ENCODE measurements at regions not wholly inside any gene's neighbourhood (a gene's known extent, or its start where the extent isn't known, plus 50 kb on each side); places are given as distances from the start of the nearest gene placed in this dataset.
"Not testable (repeated sequence)": the region's sequence is repeated elsewhere in the genome, so short reads cannot be mapped to it uniquely, and the experiment has no call there.

DNA sequence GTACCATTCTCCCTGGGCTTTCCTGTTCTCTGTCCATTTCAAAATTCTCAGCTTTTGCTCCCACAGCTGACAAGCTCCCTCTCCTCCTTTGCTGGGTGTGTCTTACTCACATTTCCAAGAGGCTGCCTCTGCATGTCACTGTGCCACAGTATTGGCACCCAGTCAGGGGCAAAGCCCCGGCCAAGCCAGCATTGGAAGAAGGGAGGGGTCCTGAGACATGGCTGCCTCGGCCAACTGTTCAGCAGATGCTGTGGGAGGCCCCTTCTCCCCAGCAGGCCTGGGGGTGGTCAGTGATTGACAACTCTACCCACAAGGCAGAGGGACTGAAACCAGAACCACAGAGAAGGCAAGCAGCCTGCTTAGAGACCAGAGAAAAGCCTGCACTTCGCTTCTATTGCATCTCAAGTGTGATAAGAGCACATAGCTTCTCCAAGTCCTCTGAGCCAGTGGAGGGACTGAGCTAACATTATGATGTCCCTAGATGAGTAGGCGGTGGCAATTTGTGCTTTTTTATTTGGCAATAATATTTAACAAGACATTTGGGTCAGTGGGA is 294.1 kb downstream of the SIPA1L2 start:
- DNase-seq: no peak

GRCh38 chr1:232335261-232335660 is 294.7 kb downstream of the SIPA1L2 start:
- no peak for DNase-seq

DNA sequence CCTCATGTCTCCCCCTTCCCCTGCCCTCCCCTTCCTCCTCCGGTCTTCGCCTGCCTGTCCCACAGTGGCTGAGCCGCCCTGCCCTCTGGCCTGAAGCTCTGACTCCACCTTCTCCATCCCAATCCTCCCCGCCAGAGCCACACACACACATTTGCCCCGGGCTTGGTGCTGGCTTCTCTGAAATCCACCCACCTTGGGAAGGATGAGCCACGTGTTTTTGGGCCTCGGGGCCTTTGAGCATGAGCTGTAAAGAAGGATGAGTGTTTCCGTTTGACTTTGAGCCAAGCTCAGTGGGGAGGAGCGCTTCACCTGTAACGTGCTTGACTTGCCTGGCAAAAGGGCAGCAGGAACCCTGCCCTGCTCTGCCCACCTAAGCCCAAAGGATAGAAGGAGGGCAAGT is 295.1 kb downstream of the SIPA1L2 start:
- no peak for DNase-seq

DNA sequence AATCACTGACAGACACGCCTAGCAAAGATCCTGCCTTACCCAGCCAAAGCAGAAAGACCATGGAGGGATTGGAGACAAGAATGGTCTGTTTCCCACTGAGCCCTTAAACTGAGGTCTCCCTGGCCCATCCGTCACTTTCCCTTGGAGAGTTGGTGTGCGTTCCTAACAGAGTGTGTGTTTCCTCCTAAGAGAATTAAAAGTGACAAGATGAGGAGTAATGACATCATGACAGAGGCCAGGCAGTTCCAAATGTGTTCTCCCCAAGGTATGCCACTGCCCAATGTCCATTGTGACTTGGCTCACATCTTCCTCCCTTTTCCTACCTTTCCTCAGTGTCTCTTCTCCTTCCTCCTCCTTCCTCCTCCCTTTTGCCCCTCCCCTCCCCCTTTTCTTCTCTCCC is 295.7 kb downstream of the SIPA1L2 start:
- no peak for DNase-seq

DNA sequence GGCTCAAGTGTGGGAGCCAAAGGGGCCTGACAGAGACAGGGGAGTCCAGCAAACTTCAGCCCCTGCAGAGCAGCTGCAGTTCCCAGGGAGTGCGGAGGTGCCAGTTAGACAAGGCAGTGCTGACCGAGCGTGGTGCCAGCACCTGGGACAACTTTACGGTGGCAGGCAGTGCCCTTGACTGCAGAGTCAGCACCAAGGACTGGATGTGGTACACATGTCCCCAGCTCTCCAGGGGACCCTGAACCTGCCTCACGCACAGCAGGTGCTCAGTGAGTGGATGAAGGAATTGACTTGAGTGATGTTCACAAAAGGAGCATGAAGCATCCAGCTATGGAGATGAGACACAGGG is 296.5 kb downstream of the SIPA1L2 start:
- no peak for DNase-seq

- DNase-seq: not testable (repeated sequence)
Measured at GRCh38 chr1:232332710-232333418, 297.1 kb downstream of the SIPA1L2 start.

- no peak for DNase-seq
Measured at GRCh38 chr1:232329103-232329813, 300.7 kb downstream of the SIPA1L2 start.

DNA sequence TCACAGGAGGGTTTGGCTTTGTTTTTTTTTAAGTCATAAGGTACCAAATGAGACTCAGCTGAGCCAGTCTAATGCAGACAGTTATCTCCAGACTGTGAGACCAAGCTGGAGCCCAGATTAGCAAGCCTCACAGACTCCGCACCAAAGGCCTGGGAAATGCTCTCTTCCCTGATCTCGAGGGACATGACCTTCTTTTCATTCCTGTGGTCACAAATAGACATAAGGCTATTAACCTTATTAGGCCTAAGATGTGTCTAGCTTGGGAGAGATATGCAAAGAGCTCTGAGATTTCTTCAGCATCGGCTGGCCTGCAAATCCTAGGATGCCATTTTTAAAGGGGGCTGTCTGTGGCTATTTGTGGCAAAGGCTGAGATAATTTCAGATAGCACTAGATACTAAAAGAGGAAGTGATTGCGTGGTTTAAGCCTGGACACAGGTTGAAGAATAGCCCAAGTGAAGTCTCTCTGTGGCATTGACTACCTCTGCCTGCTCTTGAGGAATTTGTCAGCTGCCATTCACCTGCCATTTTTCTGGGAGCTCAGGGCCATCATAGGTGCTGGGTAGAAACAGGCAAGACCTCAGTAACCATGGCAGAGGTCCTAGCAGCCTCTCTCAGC is 301.3 kb downstream of the SIPA1L2 start:
- DNase-seq: no peak

- DNase-seq: peak; percentile 49
Measured at GRCh38 chr1:232327899-232328298, 302.0 kb downstream of the SIPA1L2 start.

- DNase-seq: no peak
Measured at GRCh38 chr1:232327269-232327668, 302.7 kb downstream of the SIPA1L2 start.

GRCh38 chr1:232322162-232322734 is 307.7 kb downstream of the SIPA1L2 start:
- no peak for DNase-seq

- DNase-seq: no peak
Measured at GRCh38 chr1:232319518-232320210, 310.3 kb downstream of the SIPA1L2 start.

DNA sequence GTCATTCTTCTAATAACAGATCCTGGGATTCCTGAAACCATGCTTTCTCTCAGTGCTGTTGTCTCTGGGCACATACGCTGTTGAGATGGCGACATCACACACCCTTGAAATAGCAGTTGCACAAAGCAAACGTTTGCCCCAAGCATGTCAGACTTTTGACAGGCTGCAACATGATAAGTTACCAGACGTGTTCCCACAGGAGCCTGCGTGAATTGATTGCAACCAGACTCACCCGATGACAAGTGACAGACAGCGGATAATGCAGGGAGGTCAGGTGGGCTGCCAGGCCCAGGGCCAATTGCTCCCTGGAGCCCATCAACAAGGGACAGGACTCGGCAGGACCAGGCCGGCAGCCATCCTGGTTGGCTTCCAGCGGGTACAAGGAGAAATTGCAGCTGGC is 310.9 kb downstream of the SIPA1L2 start:
- peak; percentile 13 for DNase-seq

- DNase-seq: no peak
Measured at GRCh38 chr1:232318143-232318542, 311.8 kb downstream of the SIPA1L2 start.

GRCh38 chr1:232317350-232317749 is 312.6 kb downstream of the SIPA1L2 start:
- no peak for DNase-seq

DNA sequence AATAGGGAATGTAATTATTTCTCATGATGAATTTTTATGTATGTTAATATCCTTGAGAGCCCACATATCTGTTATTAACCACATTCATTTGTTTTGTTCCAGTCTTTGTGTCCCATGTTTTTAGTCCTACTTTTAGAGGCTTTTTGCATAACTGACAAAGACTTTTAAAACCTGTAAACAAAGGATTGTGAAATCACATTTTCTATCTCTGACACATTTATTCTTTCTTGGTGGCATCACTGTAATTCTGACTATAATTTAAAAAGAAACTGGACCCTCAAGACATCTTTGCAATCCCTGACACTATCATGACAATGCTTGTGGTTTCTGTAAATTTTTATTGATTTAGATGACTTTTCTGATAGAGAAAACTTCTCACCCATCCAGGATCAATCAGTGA is 313.1 kb downstream of the SIPA1L2 start:
- no peak for DNase-seq

- DNase-seq: not testable (repeated sequence)
Measured at GRCh38 chr1:232313876-232314275, 316.1 kb downstream of the SIPA1L2 start.

GRCh38 chr1:232310541-232310940 is 319.4 kb downstream of the SIPA1L2 start:
- DNase-seq: no peak

DNA sequence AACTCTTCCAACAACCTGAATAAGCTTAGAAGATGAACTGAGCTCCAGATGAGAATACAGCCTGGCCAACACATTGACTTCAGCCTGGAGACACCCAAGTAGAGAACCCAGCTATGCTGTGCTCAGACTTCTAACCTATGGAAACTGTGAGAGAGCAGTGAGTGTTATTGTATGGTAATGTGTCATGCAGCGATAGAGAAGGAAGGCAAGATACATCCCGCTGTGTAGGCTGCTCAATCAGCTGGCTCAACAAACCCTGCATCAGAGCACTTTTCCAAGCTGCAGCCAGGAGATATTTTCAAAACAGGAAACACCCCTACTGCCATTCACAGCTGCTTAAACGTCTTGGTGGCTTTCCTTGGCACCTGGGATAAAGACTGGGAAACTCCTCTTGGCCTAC is 321.3 kb downstream of the SIPA1L2 start:
- DNase-seq: no peak

- DNase-seq: no peak
Measured at GRCh38 chr1:232307296-232308017, 322.5 kb downstream of the SIPA1L2 start.

GRCh38 chr1:232306269-232306961 is 323.5 kb downstream of the SIPA1L2 start:
- DNase-seq: no peak

- DNase-seq: peak; percentile 66
Measured at GRCh38 chr1:232305050-232305449, 324.9 kb downstream of the SIPA1L2 start.
